Kidney (tissue), 13 donors: ENCODE measurements at regions not wholly inside any gene's neighbourhood (a gene's known extent, or its start where the extent isn't known, plus 50 kb on each side); places are given as distances from the start of the nearest gene placed in this dataset.

Experiments used
- DNase-seq, 5 donors: peaks; one replicate each; pipeline ENCODE4 v3.0.0-alpha.2; 2013 to 2020
- FAIRE-seq: peaks from 2 replicates; lab custom pipeline; 2012; peaks lifted over from hg19 to GRCh38; lab: Jason Lieb, UNC
- H3K27ac ChIP-seq, 2 donors: one replicate each; pipeline ENCODE4 v1.7.0; 2013; ENCODE audit warnings: low read depth in 2 of 2, low read length in 2 of 2, inconsistent platforms in 1 of 2
- H3K27me3 ChIP-seq: one replicate; pipeline ENCODE4 v1.7.1; 2013; ENCODE audit warnings: low read length, inconsistent platforms; ENCODE audit not compliant: control insufficient read depth, insufficient read depth
- H3K36me3 ChIP-seq, 3 donors: one replicate each; pipeline versions ENCODE4 v1.7.0 to v1.7.1; 2013; ENCODE audit warnings: low read length in 3 of 3, control low read depth in 1 of 3, inconsistent platforms in 1 of 3; ENCODE audit not compliant: insufficient read depth in 3 of 3, control insufficient read depth in 2 of 3
- H3K4me1 ChIP-seq, 3 donors: one replicate each; pipeline versions ENCODE4 v1.7.0 to v1.7.1; 2013; ENCODE audit warnings: low read length in 3 of 3, inconsistent platforms in 1 of 3, low read depth in 1 of 3; ENCODE audit not compliant: control insufficient read depth in 2 of 3, insufficient read depth in 2 of 3
- H3K4me3 ChIP-seq, 3 donors: one replicate each; pipeline versions ENCODE4 v1.7.0 to v1.8.1; 2013; ENCODE audit warnings: low read length in 3 of 3, control low read depth in 1 of 3, inconsistent platforms in 1 of 3
- H3K9ac ChIP-seq, 3 donors: one replicate each; pipeline versions ENCODE4 v1.7.0 to v1.7.1; 2013; ENCODE audit warnings: low read length in 3 of 3, control low read depth in 1 of 3, inconsistent platforms in 1 of 3
- H3K9me3 ChIP-seq, 3 donors: one replicate each; pipeline versions ENCODE4 v1.7.0 to v1.7.1; 2013; ENCODE audit warnings: low read length in 3 of 3, control low read depth in 1 of 3, inconsistent platforms in 1 of 3; ENCODE audit not compliant: control insufficient read depth in 2 of 3, insufficient read depth in 1 of 3
- intact Hi-C: fragments of 100-400 bp; cut with DNase I; formaldehyde crosslinking; loops from one replicate; pipeline ENCODE4 v1.11.1; 2022
- TF ChIP-seq, protein P1 (sequence below): IDR thresholded peaks from 3 replicates; pipeline ENCODE4 v1.5.1; 2012; ENCODE audit warnings: mild to moderate bottlenecking, moderate library complexity, borderline replicate concordance; ENCODE audit not compliant: insufficient read depth; ENCODE audit errors: extremely low read depth
- donor health status: control.
- donor health status: control.
- donor health status: control.
- donor health status: control.
- donor health status: control.
- donor health status: DM: yes; HTN: yes; CAD: no.
- donor health status: Normal renal cell carcinoma (clear cell type).

DNA sequence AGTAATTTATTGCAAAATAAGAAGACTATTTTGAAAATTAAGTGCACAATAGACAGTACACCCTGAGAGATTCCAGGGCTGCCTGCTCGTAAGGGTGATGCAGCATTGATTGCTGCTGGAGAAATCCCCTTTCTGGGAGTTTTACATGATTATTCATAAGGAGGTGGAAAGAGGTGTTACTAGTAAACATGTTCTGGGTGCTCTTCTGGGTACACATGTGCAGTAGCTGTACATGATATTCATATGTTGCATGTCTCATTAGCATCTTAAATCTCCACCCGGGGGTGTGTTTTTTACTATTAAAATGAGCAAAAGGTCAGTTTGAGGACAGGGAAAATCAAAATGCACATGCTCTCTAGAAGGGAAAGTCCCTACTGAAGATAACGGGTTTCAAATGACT lies 264.8 kb downstream of the CDK5RAP2 start:
- Histone ChIP-seq H3K9me3 (peaks cover 0 to 7% (median 3%) of the 10 kb centered on the region in 3 donors), H3K4me1 (no peaks in the 10 kb centered on the region), H3K36me3 (no peaks in the 10 kb centered on the region), H3K9ac (no peak overlapping the region), H3K27me3 (no peaks in the 10 kb centered on the region), H3K4me3 (no peak overlapping the region), H3K27ac (no peak overlapping the region)
- FAIRE-seq = no peak
- intact Hi-C loops = no loop called here
- TF ChIP-seq, protein P1, sequence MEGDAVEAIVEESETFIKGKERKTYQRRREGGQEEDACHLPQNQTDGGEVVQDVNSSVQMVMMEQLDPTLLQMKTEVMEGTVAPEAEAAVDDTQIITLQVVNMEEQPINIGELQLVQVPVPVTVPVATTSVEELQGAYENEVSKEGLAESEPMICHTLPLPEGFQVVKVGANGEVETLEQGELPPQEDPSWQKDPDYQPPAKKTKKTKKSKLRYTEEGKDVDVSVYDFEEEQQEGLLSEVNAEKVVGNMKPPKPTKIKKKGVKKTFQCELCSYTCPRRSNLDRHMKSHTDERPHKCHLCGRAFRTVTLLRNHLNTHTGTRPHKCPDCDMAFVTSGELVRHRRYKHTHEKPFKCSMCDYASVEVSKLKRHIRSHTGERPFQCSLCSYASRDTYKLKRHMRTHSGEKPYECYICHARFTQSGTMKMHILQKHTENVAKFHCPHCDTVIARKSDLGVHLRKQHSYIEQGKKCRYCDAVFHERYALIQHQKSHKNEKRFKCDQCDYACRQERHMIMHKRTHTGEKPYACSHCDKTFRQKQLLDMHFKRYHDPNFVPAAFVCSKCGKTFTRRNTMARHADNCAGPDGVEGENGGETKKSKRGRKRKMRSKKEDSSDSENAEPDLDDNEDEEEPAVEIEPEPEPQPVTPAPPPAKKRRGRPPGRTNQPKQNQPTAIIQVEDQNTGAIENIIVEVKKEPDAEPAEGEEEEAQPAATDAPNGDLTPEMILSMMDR = no peak
- DNase-seq = no peak

DNA sequence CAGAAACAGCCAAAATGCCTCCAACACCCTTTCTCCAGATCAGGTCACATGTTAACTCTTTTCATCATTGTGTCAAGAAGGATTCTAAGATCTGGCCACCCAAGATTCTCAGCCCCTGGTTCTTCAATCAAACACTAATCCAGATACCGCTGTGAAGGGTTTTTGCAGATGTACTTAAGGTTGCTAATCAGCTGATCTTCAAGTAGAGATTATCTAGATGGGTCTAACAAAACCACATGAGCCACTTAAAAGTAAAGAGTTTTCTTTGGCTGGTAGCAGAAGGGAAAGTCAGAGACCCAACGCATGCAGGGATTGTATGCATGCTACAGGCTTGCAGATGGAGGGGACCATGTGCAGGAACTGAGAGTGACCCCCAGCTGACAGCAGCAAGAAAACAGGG lies 267.9 kb downstream of the CDK5RAP2 start:
- no peak for DNase-seq
- no peak for FAIRE-seq
- TF ChIP-seq, protein P1 = no peak
- no peak overlapping the region for H3K9ac ChIP-seq
- H3K36me3 ChIP-seq = no peaks in the 10 kb centered on the region
- no peak overlapping the region for H3K27ac ChIP-seq
- intact Hi-C loops = no loop called here
- H3K9me3 ChIP-seq = peaks cover 0 to 7% (median 3%) of the 10 kb centered on the region in 3 donors
- H3K27me3 ChIP-seq = no peaks in the 10 kb centered on the region
- H3K4me3 ChIP-seq = no peak overlapping the region
- H3K4me1 ChIP-seq = no peaks in the 10 kb centered on the region

DNA sequence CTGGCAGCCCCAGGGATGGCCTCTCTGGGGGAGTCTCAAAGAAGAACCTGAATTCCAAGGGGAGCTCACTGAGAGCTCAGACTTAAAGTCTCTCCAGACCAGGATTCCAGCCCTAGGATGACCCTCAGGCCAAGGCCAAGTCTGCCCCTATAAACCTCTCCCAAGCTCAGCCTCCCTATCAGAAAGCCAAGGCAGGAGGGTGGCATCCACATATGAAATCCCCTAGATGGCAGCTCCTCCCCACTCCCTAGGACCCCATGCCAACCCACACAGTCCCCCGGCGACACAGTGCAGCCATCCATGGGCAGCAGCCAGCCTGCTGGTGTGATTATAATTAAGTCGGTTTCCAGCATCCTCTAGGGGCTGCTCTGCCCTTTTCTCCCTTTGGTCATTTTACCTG lies 269.9 kb downstream of the CDK5RAP2 start:
- DNase-seq (no peak), FAIRE-seq (no peak)
- H3K9ac ChIP-seq = no peak overlapping the region
- no peaks in the 10 kb centered on the region for H3K36me3 ChIP-seq
- intact Hi-C loops = no loop called here
- H3K9me3 ChIP-seq = peaks cover 0 to 7% (median 0%) of the 10 kb centered on the region in 3 donors
- H3K4me3 ChIP-seq = no peak overlapping the region
- TF ChIP-seq, protein P1 = no peak
- H3K27ac ChIP-seq = no peak overlapping the region
- H3K4me1 ChIP-seq = no peaks in the 10 kb centered on the region
- no peaks in the 10 kb centered on the region for H3K27me3 ChIP-seq

DNA sequence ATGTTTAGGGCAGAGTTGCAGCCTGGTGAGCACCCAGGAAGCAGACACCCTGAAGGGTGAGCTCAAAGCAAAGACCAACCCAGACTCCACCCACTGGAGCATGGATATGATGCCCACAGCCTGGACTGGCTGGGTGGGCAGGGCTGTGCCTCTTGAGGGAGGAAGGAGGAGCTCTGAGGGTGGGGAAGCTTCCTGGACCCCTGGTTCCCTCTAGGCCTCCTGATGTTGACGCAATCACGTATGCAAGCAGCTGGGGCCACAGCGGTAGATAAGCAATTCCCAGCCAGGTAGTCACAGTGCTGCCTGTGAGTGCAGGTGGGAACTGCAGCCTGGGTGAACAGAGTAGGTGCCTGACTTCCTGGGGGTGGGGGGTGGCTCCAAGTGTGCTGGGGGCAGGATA lies 271.5 kb downstream of the CDK5RAP2 start:
- no peak for FAIRE-seq
- TF ChIP-seq, protein P1 = no peak

More for the DNA sequence above, 271.5 kb downstream of the CDK5RAP2 start:
- H3K9ac ChIP-seq = no peak overlapping the region
- intact Hi-C loops = no loop called here
- peaks cover 0 to 5% (median 0%) of the 10 kb centered on the region in 3 donors for H3K9me3 ChIP-seq
- no peak overlapping the region for H3K27ac ChIP-seq
- no peaks in the 10 kb centered on the region for H3K36me3 ChIP-seq
- DNase-seq = no peak
- no peak overlapping the region for H3K4me3 ChIP-seq
- no peaks in the 10 kb centered on the region for H3K4me1 ChIP-seq
- H3K27me3 ChIP-seq = no peaks in the 10 kb centered on the region
